SK-MEL-5 (cell line): ENCODE measurements at regions not wholly inside any gene's neighbourhood (a gene's known extent, or its start where the extent isn't known, plus 50 kb on each side); places are given as distances from the start of the nearest gene placed in this dataset.

Source experiments
- DNase-seq: peaks from one replicate; pipeline ENCODE4 v3.0.0-alpha.2; 2016; ENCODE audit warnings: low read depth, low spot score
- in situ Hi-C: cut with HindIII; loops from 2 replicates; pipeline ENCODE4 v1.10.0; 2016; ENCODE audit warnings: low sequenced_read_pairs, high pct_unique_total_duplicates, low pct_unique_long_range_greater_than_20kb

DNA sequence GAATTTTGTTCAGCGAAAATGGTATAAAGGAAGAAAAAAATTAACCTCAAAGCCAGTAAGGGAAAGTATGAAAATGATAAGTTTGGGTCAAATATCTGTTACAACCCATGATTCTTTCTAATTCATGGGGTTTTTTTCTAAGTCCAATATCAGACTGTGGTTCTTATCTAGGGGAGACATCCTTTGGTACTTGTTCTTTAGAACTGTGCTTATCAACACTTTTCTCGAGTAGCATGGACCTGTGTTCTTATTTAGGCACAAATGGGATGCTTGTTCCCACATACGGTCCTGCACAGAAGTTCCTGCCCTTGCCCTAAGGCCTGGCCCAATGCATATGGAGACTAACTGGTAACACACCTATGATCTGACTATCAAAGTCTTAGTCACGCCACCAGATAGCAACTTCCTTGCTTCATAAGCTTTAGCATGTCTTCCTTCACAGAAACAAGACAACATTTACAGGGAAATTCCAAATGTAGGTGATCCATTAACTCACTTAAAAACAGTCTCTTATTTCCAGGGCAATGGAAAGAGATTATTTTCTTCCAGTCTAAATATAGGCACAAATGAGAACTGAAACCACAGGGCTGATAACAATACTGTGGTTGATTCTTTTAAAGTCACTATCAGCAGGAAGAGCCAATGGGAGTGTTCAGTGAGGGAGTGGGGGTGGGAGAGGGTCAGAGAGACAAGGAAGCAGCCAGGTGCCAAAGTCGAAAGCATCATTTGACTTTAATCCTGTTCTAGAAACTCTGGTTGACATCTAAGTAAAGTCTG lies 268.8 kb upstream of the ANKRD55 start:
- in situ Hi-C loops, result no loop called here
- DNase-seq, result no peak

DNA sequence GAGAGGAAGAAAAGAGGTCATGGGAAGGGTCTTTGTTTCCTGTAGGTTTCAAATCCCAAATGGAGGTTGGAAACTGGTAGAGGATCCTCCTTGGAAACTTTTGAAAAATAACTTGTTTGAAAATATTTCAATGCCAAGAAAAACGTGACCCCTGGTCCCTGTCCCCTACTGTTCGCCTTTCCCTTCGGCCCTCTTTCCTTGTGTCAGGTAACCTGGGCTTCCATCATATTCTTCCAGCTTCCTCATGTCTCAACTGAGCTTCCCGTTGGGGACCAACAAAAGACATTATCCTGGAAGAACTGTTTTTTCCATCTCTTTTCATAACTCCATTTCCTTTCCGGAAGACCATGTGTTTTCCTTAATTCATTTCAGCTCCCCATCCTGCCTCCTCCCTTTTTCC lies 266.8 kb upstream of the ANKRD55 start:
- DNase-seq, result no peak
- in situ Hi-C loops, result no loop called here

DNA sequence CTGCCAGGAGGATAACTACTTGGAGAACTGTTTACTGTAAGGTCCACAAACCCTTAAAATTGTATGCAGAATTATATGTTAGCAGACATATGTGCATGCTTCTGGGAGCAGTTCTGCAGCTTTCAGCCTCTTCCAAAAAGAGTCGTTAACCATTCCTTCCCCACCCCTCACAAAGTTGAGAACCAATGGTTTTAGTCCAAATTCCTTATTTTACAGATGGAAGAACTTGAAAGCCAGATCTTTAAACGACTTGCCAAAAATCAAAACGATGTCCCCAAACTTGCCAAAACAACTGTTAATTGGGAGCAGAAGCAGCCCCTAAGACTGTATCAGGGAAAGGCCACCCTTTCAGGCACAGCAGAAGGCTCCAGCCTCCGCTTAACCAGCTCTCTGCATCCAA lies 266.4 kb upstream of the ANKRD55 start:
- in situ Hi-C loops, result no loop called here
- no peak for DNase-seq

DNA sequence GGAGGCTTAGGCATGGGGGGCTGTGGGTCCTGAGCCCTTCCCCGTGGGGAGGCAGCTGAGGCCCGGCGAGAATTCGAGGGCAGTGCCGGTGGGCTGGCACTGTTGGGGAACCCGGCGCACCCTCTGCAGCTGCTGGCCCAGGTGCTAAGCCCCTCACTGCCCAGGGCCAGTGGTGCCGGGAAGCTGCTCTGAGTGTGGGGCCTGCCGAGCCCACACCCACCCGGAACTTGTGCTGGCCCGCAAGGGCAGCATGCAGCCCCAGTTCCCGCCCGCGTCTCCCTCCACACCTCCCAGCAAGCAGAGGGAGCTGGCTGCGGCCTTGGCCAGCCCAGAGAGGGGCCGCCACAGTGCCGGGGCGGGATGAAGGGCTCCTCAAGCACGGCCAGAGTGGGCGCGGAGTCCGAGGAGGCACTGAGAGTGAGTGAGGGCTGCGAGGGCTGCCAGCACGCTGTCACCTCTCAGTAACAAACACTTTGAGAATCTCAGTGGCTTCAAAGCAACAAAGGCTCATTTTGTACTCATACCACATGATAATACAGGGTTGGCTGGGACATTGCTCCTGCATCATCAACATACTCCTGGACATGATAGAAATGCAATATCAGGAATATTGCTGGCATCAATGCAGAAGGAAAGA lies 265.7 kb upstream of the ANKRD55 start:
- in situ Hi-C loops, result no loop called here
- no peak for DNase-seq

DNA sequence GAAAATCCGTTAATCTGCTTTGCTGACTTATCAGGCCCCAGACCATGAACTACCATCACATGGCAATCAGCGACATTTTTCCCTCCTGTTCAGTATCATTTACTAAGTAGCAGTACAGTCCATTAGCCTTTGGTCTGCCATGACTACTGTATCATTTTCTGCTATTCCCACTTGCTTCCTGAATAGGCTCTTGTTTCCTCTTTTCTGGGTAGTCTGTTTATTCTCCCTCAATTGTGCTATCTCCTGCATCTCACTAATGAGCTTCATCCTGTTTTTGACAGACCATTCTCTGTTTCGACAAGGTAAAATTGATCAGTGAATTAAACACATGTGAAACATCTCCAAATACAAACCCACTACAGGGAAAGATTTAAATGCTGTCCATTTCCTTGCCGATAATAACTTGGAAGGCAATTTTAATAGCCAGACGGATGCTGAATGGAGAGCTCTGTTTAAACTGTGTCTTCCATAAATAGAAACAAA lies 263.5 kb upstream of the ANKRD55 start:
- in situ Hi-C loops, result no loop called here
- DNase-seq, result peak; percentile 62

DNA sequence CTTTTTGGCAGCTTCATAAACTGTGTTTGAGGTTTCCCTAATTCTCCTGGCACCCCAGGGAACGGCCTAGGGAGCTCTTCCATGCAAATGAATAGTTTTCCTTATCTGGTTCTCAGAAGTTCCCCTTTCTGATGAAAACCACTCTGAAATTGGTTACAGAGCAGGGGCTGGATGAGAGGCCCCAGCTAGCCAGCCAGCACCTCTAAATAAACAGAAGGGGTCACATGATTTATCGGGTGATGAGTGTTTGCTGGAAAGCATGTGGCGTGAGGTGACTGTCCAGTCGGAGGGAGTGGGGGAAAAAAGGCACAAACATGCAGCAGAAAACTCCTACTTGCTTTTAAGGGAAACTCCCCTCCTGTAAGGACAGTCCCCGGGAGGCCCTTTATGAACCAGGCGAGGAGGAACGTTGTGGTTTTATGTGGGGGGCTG lies 261.2 kb upstream of the ANKRD55 start:
- in situ Hi-C loops, result no loop called here
- DNase-seq, result no peak

DNA sequence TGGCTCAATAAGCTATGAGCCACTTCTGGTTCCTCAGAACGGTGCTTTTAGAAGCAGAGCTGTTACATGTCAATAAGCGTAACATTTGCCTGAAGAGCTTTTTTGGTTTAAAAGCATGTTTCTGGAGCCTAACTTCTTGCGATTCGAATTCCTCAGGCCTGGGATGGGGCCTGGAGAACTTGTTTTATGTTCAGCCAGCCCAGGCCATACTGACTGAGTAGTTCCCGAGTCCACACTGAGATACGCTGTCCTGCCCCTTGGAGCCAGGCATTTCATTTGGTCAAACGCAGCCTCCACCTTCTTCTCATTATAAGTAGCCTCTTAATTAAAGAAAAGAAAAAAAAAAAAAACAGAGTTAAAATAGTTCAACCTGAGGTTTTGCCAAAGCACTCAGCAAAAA lies 260.6 kb upstream of the ANKRD55 start:
- no peak for DNase-seq
- in situ Hi-C loops, result no loop called here

DNA sequence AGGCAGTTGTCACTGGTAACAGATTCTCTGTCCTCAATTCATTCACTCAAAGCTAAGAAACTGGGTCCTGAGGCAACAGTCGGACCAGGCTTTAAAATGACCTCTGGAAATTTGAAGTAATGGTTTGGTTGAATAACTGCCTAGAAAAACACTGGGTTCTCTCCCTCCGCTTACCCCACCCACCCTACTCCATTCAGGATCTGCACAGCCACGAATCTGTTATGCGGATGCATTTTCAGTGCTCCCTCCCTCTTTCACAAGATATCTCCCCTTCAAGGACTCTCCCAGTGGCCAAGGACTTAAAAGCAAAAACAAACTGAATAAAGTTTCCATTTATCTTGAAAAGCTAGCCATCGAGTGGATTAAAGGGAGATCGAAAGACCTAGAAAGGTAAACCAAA lies 260.2 kb upstream of the ANKRD55 start:
- no peak for DNase-seq
- in situ Hi-C loops, result no loop called here

DNA sequence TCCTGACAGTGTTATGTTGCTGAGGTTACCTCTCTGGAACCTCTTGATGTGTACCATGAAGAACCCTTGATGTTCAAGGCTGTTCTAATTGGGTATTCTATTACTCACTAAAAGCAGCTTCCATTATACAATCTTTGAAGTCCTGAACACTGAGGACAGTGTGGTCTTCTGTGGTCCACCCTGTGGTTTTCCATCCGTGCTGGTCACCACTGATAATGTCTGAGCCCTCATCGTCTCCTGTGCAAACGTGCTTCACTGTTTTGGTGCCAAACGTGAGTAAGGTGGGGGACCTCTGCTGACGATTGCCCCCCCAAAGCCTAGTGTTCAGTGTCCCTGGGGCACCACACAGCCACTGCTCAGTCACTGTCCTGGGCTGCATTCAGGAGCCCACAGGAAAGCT lies 259.7 kb upstream of the ANKRD55 start:
- in situ Hi-C loops, result no loop called here
- no peak for DNase-seq

DNA sequence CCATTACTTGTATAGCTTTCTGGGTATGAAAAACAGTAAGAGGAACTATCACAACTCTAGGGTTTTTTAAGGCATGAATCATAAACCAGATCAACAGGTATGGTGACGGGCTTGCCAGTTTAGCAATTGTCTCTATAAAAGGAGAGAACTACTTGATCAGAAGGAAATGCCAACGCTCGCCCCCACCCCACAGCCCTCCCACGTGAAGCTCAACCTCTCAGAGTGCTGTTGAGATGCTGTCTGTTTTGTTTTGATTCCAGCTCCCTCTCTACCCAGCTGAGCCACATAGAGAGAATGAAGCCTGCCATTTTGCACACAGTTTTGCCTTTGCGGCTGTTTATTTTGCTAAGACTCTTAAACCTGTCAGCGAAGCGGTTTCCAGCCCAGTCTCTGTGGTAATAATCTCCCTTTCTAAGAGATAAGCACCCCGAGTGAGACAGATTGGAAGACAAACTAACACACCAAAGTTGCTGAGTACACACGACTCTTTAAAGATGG lies 257.9 kb upstream of the ANKRD55 start:
- in situ Hi-C loops, result no loop called here
- DNase-seq, result no peak

DNA sequence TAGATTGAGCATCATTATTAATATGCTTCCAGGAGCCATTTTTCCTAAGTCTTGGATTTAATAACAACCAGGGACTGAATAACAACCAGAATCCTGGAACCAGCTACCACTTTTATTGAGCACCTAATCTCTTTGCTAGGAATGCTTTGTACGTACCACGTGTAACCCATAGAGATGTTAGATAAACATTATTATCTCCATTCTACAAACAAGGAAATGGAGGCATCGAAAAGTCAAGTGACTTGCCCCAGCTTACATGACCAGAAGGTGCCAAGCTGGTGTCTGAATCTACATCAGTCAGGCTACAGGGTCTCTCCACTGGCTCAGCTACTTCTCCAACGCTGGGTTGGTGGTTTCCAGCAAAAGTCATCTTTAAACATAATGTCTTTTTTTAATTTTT lies 256.1 kb upstream of the ANKRD55 start:
- in situ Hi-C loops, result no loop called here
- no peak for DNase-seq

DNA sequence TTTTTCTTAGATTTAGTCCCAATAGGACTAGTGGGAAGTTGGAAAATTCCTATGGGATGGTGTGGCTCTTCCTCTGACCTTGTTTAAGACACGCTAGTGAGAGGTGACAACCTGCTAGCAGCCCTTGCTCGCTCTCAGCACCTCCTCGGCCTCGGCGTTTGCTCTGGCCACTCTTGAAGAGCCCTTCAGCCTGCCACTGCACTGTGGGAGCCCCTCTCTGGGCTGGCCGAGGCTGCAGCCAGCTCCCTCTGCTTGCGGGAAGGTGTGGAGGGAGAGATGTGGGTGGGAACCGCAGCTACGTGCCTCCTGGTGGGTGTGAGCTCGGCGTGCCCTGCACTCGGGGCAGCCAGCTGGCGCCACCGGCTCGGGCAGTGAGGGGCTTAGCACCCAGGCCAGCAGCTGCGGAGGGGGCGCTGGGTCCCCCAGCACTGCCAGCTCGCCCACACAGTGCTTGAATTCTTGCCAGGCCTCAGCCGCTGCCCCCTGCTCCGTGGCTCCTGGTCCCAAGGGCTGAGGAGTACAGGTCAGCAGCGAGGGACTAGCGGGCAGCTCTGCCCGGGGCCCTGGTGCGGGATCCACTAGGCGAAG lies 254.5 kb upstream of the ANKRD55 start:
- no peak for DNase-seq
- in situ Hi-C loops, result no loop called here

DNA sequence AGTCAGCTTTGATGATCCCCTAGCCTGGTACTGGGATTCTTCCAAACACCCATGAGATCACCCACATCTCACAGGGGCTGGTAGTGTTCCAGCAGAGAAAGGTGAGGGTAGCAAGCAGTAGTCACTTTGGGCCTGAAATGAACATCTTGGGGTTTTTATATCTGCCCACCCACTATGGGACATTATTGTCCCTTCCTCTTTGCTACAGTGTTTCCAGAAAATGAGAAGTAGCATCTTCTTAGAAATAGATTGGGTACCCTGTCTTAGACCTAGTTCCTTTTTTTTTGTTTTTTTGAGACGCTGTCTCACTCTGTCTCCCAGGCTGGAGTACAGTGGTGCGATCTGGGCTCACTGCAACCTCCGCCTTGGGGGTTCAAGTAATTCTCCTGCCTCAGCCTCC lies 249.2 kb upstream of the ANKRD55 start:
- no peak for DNase-seq
- in situ Hi-C loops, result no loop called here

DNA sequence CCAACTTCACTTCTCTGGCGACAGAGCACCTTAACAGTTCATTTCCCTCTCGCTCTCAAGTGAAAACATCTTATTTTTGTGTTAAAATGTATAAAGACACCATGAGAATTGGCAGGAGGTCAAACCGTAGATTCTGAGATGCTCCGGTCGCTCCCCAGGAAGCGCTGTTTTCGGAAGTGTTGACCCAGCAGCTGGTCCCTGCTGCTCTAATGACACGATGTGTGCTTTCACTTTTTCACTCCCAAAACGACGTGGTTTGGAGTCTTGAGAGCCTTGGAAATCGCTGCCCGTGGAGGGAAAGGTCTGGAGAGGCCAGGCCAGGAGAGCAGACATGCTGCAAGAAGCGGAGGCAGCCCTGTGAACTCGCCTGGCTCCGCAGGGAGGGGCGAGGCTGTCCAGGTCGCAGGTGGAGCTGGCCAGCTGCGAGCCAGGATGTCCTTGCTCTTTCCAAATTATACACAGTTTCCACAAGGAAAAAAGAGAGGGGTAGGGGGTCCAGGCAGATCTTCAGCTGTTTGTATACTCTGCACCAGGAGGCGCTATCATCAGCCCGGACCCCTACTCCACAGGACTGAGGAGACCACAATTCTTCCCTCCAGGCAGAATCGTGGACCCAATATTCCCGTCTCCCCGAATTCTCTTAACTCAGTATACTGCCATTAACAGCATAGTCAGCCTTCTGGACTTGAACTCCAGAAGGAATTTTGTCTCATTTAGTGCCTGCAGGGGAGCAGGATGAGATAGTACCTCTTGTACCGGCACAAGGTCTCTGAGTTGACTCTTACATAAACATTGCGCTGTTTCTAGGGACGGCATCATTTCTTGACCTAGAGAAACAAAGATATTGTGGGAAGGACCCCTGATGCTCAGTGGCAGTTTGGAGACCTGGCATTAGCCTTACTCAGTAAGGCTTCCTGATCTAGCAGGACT lies 248.6 kb upstream of the ANKRD55 start:
- DNase-seq, result peak; percentile 58
- in situ Hi-C loops, result no loop called here

DNA sequence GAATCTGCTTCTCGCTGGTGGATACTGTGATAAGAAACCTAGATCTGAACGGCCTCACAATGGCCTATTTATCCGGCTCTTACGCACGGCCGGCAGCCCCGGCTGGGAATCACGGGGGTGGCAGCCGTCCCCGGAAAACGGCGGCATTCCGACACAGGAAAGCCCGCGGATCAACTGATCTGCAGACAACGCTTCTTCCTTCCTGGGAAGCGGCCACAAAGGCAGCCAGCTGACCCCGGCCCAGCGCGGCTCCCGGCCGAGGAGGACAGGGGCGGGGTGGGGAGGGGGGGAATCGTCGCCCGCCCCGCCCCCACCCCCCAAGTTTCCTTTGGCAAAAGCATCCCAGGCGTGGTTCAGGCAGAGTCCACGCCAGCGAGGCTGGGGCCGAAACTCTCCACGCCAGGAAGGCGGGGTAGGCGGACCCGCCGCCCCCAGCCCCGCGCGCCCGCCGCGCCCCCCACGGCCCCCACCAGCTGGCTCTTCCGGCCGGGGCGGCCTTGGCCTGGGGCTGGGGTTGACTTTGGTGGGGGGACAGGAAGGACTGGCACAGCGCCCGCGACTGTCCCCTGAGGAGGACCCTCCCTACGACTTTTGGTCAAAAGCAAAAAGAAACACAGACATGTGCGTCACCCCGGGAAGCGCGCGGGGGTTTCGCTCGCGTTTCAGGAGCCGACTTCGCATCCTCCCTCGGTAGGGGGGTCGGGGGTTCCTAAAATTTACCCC lies 247.7 kb upstream of the ANKRD55 start:
- in situ Hi-C loops, result no loop called here
- DNase-seq, result peak; percentile 98

DNA sequence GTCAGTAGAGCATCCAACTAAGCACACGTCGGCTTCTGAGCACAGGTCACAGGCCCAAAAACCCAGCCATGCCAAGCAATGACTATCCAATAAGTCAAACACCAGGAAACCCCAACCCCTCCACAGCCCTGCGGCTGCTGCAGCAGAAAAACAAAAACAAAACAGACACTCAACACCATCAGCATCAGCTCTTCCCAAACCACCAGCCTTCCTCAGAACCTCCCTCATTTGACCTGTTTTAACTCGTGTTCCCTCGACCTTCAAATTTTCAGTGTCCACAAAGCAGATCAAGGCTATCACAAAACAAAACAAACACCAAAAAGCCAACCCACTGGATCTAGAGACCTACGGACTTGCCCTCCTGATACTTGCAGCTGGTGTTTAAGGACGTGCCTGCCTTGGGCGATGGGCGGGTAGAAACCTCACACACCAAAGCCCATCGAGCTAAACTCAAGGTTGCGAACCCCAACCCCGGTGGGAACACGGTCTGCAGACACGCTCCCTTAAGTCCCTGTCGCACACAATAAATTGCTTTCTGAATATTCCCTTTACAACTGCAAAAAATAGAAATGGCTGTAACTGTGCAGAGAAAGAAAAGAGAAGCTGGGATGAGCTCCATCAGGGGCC lies 247.1 kb upstream of the ANKRD55 start:
- in situ Hi-C loops, result no loop called here
- DNase-seq, result peak; percentile 90

DNA sequence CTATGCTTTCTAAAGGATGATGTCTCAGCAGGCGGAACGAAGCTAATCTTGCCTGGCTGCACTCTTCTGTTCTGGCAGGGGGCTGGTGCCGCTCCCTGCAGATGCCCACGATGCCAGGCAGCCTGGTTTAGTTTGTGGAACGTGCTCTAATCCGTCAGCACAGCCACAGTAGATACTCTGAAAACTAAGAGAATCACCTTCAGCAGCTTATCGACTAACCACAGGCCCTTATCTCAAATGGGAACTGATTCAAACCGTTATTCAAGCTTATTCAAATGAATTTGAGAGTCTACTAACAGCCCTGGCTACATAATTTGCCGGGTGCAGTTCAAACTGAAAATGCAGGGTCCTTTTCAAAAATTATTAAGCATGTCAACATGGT lies 246.6 kb upstream of the ANKRD55 start:
- in situ Hi-C loops, result no loop called here
- no peak for DNase-seq
